Panc1 (cell line): ENCODE measurements at regions not wholly inside any gene's neighbourhood (a gene's known extent, or its start where the extent isn't known, plus 50 kb on each side); places are given as distances from the start of the nearest gene placed in this dataset.

Experiments
- ATAC-seq: fragments of 200-7000 bp; cut with Tn5 transposase; 2 replicates; pipeline ENCODE4 v1.9.1; 2020; ENCODE audit warnings: mild to moderate bottlenecking, moderate library complexity
- BruUV-seq: library from RNA; stranded (reverse); fragments of 400-500 nt; replicated peaks from 2 replicates; lab custom pipeline; 2021; lab: Mats Ljungman, UMichigan
- CTCF ChIA-PET: fragments of 300-600 bp; sonication (Branson Sonifier 250); formaldehyde crosslinking; loops from one replicate; lab custom pipeline; 2022; ENCODE audit warnings: antibody characterized with exemption; lab: Charles Lee
- POLR2A ChIA-PET: fragments of 300-600 bp; sonication (Branson Sonifier 250); formaldehyde crosslinking; loops from one replicate; lab custom pipeline; 2022; ENCODE audit warnings: antibody characterized with exemption; lab: Charles Lee
- DNase-seq: peaks from one replicate; pipeline ENCODE4 v3.0.0-alpha.2; 2010; ENCODE audit warnings: low read depth, low spot score
- H3K27ac ChIP-seq: 2 replicates; pipeline ENCODE4 v1.5.1; 2011; ENCODE audit warnings: mild to moderate bottlenecking, low read length, inconsistent platforms
- H3K27me3 ChIP-seq: fragments of 200-500 bp; sonication (Bioruptor generic); 2 replicates; pipeline ENCODE4 v1.6.0; 2014; ENCODE audit warnings: low read length, inconsistent platforms; ENCODE audit not compliant: control insufficient read depth, insufficient read depth
- H3K36me3 ChIP-seq: fragments of 200-500 bp; sonication (Bioruptor generic); 2 replicates; pipeline ENCODE4 v1.5.1; 2014; ENCODE audit warnings: inconsistent platforms, mild to moderate bottlenecking, low read length, moderate library complexity; ENCODE audit not compliant: control insufficient read depth, insufficient read depth
- H3K4me1 ChIP-seq: 2 replicates; pipeline ENCODE4 v1.5.1; 2011; ENCODE audit warnings: inconsistent platforms, mild to moderate bottlenecking, low read length, moderate library complexity; ENCODE audit not compliant: control insufficient read depth, insufficient read depth
- H3K4me3 ChIP-seq, 2 experiments: 2 replicates each; pipeline ENCODE4 v1.5.1; 2011 to 2012; ENCODE audit warnings: low read depth in 2 of 2, low read length in 2 of 2, mild to moderate bottlenecking in 2 of 2, inconsistent platforms in 1 of 2, moderate library complexity in 1 of 2
- H3K9me3 ChIP-seq: fragments of 200-500 bp; sonication (Bioruptor generic); 2 replicates; pipeline ENCODE4 v1.5.1; 2014; ENCODE audit warnings: low read depth, mild to moderate bottlenecking, inconsistent platforms, low read length, moderate library complexity; ENCODE audit not compliant: control insufficient read depth, insufficient read depth
- CTCF ChIP-seq: fragments of 450-650 bp; IDR thresholded peaks from 2 replicates; pipeline ENCODE4 v1.5.1; 2017; ENCODE audit warnings: mild to moderate bottlenecking
- POLR2AphosphoS5 ChIP-seq: IDR thresholded peaks from 2 replicates; pipeline ENCODE4 v1.6.1; 2012; ENCODE audit warnings: mild to moderate bottlenecking, low read depth, low read length, moderate library complexity
- REST ChIP-seq, 2 experiments: IDR thresholded peaks; 2 replicates each; pipeline ENCODE4 v1.6.1; 2011 to 2012; ENCODE audit warnings: low read depth in 2 of 2, control low read depth in 1 of 2, low read length in 1 of 2, mild to moderate bottlenecking in 1 of 2, moderate library complexity in 1 of 2; ENCODE audit not compliant: insufficient read depth in 1 of 2
- SIN3A ChIP-seq: IDR thresholded peaks from 2 replicates; pipeline ENCODE4 v1.6.1; 2012; ENCODE audit warnings: low read depth, mild to moderate bottlenecking, low read length, moderate library complexity, borderline replicate concordance; ENCODE audit not compliant: insufficient read depth
- TCF7L2 ChIP-seq: IDR thresholded peaks from 2 replicates; pipeline ENCODE4 v1.6.1; 2011; ENCODE audit warnings: mild to moderate bottlenecking, low read depth, low read length, inconsistent platforms
- in situ Hi-C: cut with HindIII; loops from 2 replicates; pipeline ENCODE4 v1.10.0; 2016; ENCODE audit warnings: low sequenced_read_pairs, low pct_unique_long_range_greater_than_20kb
- intact Hi-C: fragments of 100-400 bp; cut with micrococcal nuclease; formaldehyde crosslinking; loops from one replicate; pipeline ENCODE4 v1.10.0; 2022; ENCODE audit not compliant: unreplicated experiment

GRCh38 chr7:106372126-106372525 is 87.3 kb upstream of the NAMPT start:
- H3K4me1 ChIP-seq = no peaks in the 10 kb centered on the region
- no peak overlapping the region for H3K27ac ChIP-seq
- POLR2A ChIA-PET = no interaction called here
- H3K4me3 ChIP-seq = no peak overlapping the region
- DNase-seq = no peak
- TF ChIP-seq POLR2AphosphoS5 = no peak
- no peak for TF ChIP-seq REST (IDR thresholded peaks at IDR 0.05; ENCODE audit: insufficient read depth in 1 of 2, low read depth in 2 of 2, low read length in 1 of 2)
- no peak for TF ChIP-seq SIN3A
- no peak for TF ChIP-seq TCF7L2
- TF ChIP-seq CTCF = no peak
- in situ Hi-C loops = no loop called here
- no peaks in the 10 kb centered on the region for H3K36me3 ChIP-seq
- no TSS peak for BruUV-seq
- intact Hi-C loops = no loop called here
- no peak for ATAC-seq
- CTCF ChIA-PET = no interaction called here
- H3K27me3 ChIP-seq = no peaks in the 10 kb centered on the region
- no peaks in the 10 kb centered on the region for H3K9me3 ChIP-seq

- no peaks in the 10 kb centered on the region for H3K4me1 ChIP-seq
- no peaks in the 10 kb centered on the region for H3K36me3 ChIP-seq
- intact Hi-C loops = no loop called here
- CTCF ChIA-PET = no interaction called here
- no peaks in the 10 kb centered on the region for H3K9me3 ChIP-seq
- ATAC-seq (no peak), DNase-seq (no peak)
- no TSS peak for BruUV-seq
- TF ChIP-seq REST (IDR thresholded peaks at IDR 0.05; ENCODE audit: insufficient read depth in 1 of 2, low read depth in 2 of 2, low read length in 1 of 2) (no peak), SIN3A (no peak), POLR2AphosphoS5 (no peak), CTCF (no peak), TCF7L2 (no peak)
- no peak overlapping the region for H3K4me3 ChIP-seq
- POLR2A ChIA-PET = no interaction called here
- no peaks in the 10 kb centered on the region for H3K27me3 ChIP-seq
- in situ Hi-C loops = no loop called here
- no peak overlapping the region for H3K27ac ChIP-seq
Measured at GRCh38 chr7:106371629-106372028, 86.8 kb upstream of the NAMPT start.
